ENCODE measurements at regions not wholly inside any gene's neighbourhood (a gene's known extent, or its start where the extent isn't known, plus 50 kb on each side); places are given as distances from the start of the nearest gene placed in this dataset.

DNA sequence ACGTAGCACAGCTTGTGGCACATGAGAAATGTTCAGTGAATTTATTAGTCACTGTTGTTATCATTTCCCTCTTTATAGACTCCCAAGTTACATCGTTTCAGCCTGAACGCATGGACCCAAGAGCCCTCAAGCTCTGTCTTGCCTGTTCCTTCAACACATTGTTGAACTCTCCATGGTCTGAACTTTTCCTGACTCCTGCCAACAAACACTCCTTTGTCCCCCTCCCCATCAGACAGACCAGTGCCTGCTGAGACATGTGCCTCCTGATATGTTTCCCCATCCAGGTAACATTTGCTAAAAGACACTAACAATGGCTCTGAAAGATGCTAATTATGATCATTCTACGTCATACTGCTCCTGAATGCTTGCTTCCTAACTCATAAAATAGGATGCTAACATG is 108.7 kb upstream of the NFIA start:
- Histone ChIP-seq H3K4me1 (no peaks in the 10 kb centered on the region), H3K4me3 (no peak overlapping the region), H3K27me3 (ENCODE audit: insufficient read depth in 3 of 3, low read length in 2 of 3) (peaks cover 0 to 2% (median 0%) of the 10 kb centered on the region in 3 donors), H3K36me3 (ENCODE audit: insufficient read depth in 1 of 2, low read depth in 1 of 2) (no peaks in the 10 kb centered on the region), H3K9me3 (no peaks in the 10 kb centered on the region), H3K27ac (no peak overlapping the region)
- no peak for DNase-seq
- intact Hi-C loops (cut with DNase I) = loop anchor here (5.0 to 10.0 kb wide), 4 partner anchors 479 to 669 kb away; no protein-coding TSS in a partner anchor
- no peak for ATAC-seq
- 90 to 92% (median 92%) methylated on average over 4 of the region's 4 CpGs for WGBS, 3 donors
- TF ChIP-seq CTCF (IDR thresholded peaks at IDR 0.05) = no peak

DNA sequence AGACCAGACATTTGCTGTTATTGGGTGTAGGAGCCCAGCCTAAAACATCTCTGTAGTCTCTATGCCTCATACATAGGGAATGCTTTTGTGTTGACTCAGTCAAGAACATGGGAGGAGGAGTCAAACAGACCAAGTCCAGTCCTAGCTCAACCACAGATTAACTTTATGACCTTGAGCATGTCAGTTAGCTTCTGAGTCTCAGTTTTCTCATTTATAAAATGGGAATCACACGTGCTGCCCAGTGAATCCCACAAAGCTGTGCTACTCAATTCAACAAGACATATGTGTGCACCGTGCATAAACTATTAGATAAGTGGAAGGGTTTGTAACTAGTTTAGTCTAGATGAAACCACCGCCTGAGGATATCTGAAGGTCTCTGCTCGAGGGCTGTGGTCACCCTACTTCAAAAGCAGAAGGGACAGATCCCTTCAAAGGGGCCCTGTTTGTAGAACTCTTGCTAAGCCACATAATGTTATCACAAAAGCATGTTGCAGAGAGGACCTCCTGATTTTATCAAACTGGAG is 109.5 kb upstream of the NFIA start:
- 94 to 97% (median 95%) methylated on average over 4 of the region's 4 CpGs for WGBS, 3 donors
- TF ChIP-seq CTCF (IDR thresholded peaks at IDR 0.05) = no peak
- Histone ChIP-seq H3K36me3 (ENCODE audit: insufficient read depth in 1 of 2, low read depth in 1 of 2) (no peaks in the 10 kb centered on the region), H3K4me3 (no peak overlapping the region), H3K4me1 (no peaks in the 10 kb centered on the region), H3K9me3 (no peaks in the 10 kb centered on the region), H3K27me3 (ENCODE audit: insufficient read depth in 3 of 3, low read length in 2 of 3) (peaks cover 0 to 2% (median 0%) of the 10 kb centered on the region in 3 donors), H3K27ac (no peak overlapping the region)
- intact Hi-C loops (cut with DNase I) = loop anchor here (5.0 to 10.0 kb wide), 4 partner anchors 479 to 669 kb away; no protein-coding TSS in a partner anchor
- no peak for ATAC-seq
- no peak for DNase-seq

GRCh38 chr1:60971330-60971729 is 111.0 kb upstream of the NFIA start:
- WGBS, 3 donors = 76 to 85% (median 82%) methylated on average over 2 of the region's 2 CpGs

GRCh38 chr1:60969971-60970509 is 112.3 kb upstream of the NFIA start:
- WGBS, 3 donors = 22 to 28% (median 26%) methylated on average over 9 of the region's 9 CpGs
- TF ChIP-seq CTCF (IDR thresholded peaks at IDR 0.05) = peak; percentile 56
- Histone ChIP-seq H3K27ac (no peak overlapping the region), H3K4me3 (no peak overlapping the region), H3K4me1 (no peaks in the 10 kb centered on the region), H3K27me3 (ENCODE audit: insufficient read depth in 3 of 3, low read length in 2 of 3) (no peaks in the 10 kb centered on the region), H3K36me3 (ENCODE audit: insufficient read depth in 1 of 2, low read depth in 1 of 2) (no peaks in the 10 kb centered on the region), H3K9me3 (peaks cover 4% of the 10 kb centered on the region)
- intact Hi-C loops (cut with DNase I) = loop anchor here (1.0 to 10.0 kb wide), 5 partner anchors 72 to 672 kb away; no protein-coding TSS in a partner anchor
- ATAC-seq (peak; percentile 49 to 85 (median 67)), DNase-seq (no peak)

More at GRCh38 chr1:60971330-60971729, 111.0 kb upstream of the NFIA start:
- Histone ChIP-seq H3K4me1 (no peaks in the 10 kb centered on the region), H3K36me3 (ENCODE audit: insufficient read depth in 1 of 2, low read depth in 1 of 2) (no peaks in the 10 kb centered on the region), H3K9me3 (no peaks in the 10 kb centered on the region), H3K27me3 (ENCODE audit: insufficient read depth in 3 of 3, low read length in 2 of 3) (no peaks in the 10 kb centered on the region), H3K27ac (no peak overlapping the region), H3K4me3 (no peak overlapping the region)
- intact Hi-C loops (cut with DNase I) = loop anchor here (5.0 to 10.0 kb wide), 4 partner anchors 481 to 671 kb away; no protein-coding TSS in a partner anchor
- TF ChIP-seq CTCF (IDR thresholded peaks at IDR 0.05) = no peak
- ATAC-seq (no peak), DNase-seq (no peak)

All from psoas muscle (tissue), 7 donors.